Activated gamma-delta T cell treated with Interleukin-2 at 50 U/mL for 16 hours (primary cell): ENCODE measurements at regions not wholly inside any gene's neighbourhood (a gene's known extent, or its start where the extent isn't known, plus 50 kb on each side); places are given as distances from the start of the nearest gene placed in this dataset.
"Not testable (repeated sequence)": the region's sequence is repeated elsewhere in the genome, so short reads cannot be mapped to it uniquely, and the experiment has no call there.

Source experiments
- DNase-seq: peaks from one replicate; pipeline ENCODE4 v3.0.0-alpha.2; 2020

DNA sequence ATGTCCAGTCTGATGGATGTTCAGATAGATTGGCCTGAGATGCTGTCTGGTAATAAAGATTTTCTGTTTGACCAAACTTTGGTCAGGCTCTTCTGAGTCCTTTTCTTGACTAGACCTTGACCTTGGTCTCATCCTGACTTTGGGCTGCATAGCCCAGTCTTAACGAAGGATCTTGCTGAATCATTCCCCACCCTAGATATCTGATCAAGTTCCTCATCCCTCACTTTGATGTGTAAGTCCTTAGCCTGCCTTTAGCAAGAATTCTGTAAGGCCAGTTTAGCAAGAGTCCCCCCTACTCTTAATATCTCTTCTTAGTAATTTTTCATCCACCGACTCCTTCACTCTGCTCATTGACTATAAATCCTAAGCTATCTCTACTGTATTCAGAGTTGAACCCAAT is 244.4 kb upstream of the JADE1 start:
- no peak for DNase-seq

DNA sequence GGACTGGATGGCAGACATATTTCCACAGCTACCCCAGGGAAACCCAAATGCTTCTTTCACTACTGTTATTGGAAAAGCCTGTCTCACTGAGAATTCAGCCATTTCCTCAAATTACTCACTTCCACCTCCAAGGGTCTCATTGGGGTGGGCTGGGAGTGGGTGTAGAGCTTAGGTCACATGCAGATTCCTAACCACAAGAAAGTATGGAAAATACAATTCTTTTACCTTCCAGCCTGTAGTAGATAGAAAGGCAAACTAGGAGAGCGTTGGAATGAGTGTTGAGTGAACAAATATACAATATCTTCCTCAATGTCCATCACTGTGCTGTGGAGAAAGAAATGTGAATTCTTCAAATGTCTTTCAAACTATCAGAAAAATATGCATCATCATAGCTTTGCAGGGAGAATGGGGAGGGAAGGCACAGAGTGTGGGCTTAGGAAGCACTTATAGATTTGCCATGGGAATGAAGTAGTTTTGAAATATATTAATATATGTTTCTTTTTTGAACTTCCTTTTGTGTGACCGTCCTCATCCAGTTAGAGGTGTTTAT is 245.3 kb upstream of the JADE1 start:
- DNase-seq = no peak

DNA sequence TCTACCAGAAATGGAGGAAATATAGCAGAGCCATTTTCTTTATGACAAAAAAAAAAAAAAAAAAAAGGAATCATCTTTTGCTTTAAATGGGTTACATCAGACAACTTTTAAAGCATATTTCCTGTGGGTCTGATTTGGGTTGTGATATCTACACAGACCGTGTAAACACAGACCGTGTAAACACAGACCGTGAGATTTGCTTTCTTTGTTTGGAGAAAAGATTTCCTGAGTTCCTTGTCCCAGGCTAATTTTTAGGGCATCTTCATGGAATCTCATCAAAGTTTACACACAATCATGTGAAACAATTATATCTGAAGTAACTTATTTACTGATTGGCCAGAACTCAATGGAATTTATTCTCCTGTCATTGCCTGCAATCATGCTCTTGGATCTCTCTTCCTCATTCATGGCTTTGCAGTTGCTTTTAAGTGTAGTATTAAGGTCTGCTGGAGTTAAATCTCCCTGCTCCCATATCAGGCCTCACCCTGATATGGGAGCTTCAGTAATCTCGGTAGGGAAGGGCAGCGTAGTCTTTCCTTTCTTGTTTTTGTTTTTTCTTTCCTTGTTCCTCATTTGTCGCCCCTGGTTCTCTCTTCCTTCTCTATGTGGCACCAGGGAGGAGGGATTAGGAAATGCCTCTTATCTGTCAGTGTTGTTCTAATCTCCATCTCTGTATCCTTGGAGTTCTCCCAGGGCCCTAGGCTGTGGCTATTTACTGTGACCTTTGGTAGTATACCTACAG is 248.6 kb upstream of the JADE1 start:
- no peak for DNase-seq

DNA sequence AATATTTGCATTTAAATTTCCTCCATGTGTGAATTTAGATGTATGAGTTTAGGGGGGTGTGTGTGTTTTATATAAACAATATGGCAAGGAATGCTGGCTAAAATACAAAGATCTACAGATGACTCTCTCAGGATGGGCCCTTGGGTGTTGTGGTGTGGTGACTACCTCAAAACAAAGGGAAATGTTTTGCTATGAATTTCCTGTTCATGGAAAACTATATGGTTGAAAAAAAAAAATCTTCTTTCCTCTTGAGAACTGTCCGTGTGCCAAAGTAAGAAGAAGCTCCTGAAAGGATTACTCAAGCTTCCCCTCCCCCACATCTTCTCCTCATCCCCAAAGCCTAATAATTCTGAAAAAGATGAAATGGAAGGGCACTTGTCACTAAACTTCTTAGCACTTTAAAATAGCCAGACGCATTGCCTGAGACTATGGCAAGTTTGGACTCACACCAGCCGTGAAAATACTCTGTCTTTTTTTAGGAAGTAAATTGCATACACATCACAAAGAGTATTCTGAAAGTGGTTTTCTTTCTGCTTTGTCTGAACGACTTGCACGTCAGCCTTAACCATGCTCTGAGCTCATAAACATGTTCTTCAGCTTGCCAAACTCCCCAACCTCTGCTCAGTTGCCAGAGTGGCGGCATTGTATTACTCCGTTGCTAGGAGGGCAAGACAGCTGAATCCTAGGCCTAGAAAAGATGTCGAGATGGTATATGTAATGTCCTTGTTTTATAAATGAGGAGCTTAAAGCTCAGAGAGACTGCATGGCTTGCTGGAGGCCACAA is 250.4 kb upstream of the JADE1 start:
- DNase-seq = no peak

DNA sequence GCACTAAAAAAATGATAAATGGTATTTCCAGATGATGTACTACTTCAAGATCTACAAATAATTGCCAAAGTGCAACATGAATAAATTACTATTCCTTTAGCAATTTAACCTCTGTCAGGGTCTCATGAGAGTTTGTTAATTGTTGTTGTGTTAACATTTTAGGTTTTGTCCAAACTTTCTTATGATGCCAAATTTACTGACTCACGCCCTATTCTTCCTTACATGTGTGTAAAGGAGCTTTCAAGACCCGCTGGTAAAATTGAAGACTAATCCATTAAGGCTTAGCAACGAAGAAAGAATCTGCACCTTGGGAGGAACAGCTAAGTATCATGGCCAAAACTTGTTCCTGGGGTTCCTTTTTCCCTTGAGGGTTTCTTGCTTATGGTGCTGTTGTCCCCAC is 252.7 kb upstream of the JADE1 start:
- DNase-seq = no peak

DNA sequence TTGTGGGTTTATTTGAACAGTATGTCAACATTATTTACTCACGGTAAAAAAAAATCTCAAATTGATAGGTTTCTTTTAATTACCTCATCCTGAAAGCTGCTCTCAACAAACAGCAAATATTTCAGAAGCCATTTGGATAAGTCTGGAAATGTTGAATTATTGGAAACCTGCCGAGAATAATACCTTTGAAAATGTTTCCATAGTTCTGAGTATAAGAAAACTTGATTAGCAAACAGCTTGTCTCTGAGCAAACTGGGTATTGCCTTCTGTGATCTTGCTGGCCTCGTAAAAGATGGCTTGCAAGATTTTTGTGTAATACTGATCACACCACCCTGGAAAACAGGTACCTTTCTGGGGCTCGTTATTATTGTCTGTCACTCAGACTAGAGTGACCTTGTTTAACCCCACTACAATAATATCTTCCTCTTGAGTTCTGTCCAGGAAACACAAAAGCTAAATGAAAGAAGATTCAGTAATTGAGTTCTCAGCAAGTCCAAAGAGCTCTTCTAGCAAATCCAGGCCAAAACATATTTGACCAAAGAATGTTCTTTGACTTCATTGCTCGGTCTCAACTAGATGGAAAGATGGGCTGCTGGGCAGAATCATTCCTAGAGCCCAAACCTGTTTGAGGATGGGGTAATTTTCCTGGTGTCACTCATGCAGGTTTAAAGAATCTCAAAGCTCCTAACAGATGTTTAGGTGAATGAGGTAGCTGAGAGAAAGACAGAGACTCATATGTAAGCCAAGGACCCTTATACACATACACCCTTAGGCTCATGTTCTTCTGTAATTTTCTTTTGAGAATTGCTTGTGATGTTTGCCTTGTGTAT is 255.6 kb upstream of the JADE1 start:
- no peak for DNase-seq

DNA sequence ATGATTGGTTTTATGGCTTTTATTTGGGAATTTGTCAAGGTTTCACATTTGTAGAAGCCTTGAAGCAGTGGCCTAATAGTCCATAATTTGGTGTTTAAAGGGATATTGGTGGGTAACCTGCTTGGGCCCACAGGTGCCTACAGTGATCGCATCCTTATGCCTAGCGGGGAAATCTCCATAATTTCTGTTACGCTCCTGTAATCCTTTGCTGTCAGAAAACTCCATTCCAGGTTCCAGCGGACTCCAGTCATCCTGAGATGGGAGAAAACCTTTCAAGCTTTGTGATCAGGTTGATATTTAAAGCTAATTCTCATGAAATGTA is 257.0 kb upstream of the JADE1 start:
- no peak for DNase-seq

DNA sequence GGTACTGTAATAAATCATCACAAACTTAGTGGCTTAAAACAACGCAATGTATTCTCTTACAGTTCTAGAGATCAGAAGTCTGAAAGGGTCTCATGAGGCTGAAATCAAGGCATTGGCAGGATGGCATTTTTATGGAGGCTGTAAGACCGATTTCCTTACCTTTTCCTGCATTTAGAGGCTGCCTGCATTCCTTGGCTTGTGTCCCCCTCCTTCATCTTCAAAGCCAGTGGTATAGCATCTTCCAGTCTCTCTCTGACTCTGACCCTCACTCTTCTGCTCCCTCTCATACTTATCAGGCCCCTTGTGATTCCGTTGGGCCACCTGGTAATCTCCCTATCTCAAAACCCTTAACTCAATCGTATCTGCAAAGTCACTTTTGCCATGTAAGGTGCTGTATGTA is 258.2 kb upstream of the JADE1 start:
- DNase-seq = no peak

DNA sequence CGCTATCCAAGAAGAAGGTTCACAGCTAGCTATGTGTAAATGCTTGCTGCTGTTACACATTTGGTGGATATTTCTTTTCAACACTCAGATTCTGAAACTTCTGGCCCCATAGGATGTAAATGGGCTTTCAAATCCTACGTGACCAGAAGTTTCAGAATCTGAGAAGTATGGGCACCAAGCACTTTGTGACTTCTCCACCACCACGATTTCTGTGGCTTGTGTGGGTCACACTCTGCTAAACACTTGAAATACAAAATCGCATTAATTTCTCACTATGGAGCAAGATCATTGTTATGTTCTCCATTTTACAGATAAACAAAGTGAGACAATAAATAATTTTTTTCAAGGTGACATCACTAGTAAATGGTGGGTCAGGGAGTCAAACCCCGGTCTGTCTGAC is 259.4 kb upstream of the JADE1 start:
- no peak for DNase-seq

DNA sequence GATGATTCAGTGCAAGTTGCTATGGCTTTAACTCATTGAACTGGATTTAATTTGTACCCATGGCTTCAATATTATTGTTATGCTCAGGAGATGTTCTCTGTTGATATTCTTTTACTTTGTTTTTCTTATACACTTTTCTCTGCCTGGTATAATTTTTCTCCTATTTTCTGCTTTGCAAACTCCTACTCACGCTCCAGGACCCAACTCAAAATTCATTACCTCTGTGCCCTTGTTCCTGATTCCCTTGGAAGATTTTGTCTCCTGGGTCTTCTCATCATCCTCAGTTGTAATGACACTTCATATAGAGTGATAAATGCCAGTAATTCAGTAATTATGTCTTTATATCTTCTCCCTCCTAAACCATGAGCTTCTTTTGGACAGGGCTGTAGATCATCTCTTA is 259.9 kb upstream of the JADE1 start:
- DNase-seq = no peak

DNA sequence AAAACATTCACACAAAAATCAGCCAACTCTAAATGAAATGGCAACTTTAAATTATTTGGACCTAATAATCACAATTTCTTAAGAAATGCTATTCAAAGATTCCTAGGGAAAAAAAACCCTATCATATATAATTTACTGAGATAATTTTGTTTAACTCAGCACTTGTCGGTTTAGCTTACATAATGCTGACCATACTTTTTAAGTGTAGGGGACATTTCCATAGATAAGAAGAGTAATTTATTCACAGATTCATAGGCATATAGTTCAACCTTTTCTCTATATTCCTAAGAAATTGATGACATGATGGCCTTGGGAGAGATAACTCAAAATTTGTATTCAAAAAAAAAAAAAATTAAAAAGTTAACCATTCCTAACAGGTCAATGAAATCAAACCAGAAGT is 260.8 kb upstream of the PGRMC2 start:
- no peak for DNase-seq

DNA sequence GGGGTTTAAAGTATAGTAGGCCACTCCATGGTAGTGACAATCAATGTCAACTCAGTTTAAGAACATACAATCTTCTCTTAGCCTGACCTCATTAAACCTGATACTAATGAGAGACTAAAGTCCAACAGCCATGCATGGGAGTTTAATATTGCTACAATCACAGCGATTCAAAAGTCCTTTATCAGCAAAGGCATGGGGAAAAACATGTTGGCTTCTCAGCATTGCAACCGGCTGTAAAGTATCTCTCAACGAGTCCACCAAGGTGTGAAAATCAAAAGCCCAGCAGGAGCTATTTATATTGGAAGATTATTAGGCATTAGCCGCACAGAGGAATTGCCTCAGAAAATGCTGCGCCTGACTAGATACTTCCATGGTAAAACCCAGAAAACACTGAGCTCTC is 256.7 kb upstream of the PGRMC2 start:
- no peak for DNase-seq

DNA sequence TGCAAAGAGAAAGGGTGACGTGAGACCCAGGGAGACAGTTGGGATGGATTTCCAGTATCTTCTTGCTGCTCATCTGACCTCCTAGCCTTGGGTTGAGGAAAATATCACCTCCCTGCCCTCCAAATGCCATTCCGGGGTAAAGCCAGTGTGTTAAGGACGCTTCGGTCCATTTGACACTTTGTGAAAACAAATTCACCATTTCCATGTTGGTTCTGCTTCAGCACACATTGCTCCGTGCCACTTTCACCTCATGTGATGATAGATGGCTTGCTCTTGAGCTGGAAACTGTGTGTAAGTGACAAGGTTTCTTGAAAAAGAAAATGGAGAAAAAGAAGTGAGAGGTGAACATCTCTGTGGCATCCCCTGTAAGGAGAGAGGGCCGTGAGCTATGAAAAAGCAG is 256.1 kb upstream of the PGRMC2 start:
- DNase-seq = no peak

DNA sequence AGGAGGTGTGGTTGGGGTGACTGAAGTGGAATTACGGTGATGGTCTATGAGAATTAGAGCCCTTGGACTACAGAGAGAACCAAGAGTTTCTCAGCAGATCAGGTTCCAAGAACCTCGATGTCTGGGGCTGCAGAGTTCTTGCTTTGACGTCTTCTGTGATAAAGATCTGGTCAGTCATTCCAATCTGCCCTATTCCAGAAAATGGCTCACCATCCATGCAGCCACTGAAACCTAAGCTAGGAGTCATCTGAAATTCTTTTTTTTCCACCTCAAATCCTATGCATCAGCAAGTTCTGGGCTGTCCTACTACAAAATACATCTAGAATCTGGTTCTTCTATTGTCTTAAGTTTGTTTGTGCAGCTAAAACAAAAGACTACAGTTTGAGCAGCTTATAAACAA is 254.4 kb upstream of the PGRMC2 start:
- no peak for DNase-seq

DNA sequence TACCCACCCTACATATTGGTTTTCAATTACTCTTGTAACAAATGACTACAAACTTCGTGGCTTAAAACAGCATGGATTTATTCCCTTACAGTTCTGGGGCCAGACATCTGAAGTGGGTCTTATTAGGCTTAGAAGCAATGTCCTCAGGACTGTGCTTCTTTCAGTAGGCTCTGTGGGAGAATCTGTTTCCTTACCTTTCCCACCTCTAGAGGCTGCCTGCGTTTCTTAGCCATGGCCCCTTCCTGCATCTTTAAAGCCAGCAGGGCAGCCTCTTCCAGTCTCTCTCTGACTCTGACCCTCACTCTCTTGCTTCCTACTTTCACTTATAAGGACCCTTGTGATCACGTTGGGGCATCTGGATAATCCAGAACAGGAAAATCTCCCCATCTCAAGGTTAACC is 252.5 kb upstream of the PGRMC2 start:
- no peak for DNase-seq

DNA sequence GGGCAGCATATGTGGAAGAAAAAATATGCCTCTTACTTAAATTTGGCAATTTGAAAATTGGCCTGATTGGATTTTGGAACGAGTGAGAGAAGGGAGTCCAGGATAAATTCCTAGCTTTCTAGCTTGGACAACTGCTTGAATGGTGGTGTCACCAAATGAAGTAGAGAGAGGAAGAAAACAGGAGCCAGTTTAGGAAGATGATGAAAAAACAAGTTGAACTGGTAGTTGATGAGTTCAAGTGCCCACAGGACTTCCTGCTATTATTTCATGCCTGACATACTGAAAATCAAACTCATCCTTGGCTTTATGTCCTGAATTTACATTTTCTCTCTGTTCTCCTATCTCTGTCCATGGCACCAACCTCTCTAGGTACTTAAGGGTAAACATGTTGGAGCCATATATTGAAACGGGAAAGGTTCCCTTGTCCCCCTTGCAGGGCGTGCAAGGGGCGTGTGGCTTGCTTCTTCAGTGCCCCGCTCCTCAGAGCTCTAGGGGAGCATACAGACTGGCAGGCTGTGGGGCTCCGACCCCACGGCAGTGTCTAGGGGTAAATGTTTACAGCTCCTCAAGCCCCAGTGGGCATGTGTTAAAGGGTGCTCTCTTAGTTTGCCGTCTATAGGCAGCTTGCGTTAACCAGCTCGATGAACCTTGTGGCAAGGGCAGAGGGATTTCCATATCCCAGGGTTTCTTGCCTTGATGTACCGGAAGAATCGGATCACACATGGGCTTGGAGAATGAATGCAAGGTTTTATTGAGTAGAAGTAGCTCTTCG is 250.7 kb upstream of the PGRMC2 start:
- no peak for DNase-seq

DNA sequence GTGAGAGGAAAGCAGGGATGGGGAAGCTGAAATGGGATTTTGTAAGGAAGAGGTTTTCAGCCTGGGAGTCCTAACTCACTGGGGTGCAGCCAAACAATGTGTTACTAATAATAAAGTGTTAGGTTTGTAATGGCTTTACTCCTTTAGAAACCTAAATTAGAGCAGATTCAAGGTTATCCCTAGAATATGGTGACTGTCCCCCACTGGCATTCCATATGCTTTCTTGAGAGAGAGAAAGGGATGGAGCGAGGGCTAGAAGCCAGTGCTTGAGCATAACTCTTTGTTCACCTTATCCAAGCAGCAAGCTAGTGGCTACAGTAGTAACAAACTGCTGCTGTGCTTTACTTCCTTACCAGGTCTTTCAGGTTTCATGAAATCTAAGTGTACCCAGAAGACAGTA is 249.1 kb upstream of the PGRMC2 start:
- DNase-seq = no peak

DNA sequence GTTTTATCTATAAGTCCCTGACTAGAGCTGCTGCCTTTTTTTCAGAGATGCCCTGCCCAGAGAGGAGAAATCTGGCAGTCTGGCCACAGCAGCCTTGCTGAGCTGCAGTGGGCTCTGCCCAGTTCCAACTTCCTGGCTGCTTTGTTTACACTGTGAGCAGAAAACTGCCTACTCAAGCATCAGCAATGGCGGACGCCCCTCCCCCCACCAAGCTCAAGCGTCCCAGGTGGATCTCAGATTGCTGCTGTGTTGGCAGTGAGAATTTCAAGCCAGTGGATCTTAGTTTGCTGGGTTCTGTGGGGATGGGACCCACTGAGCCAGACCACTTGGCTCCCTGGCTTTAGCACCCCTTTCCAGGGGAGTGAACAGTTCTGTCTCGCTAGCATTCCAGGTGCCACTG is 247.9 kb upstream of the PGRMC2 start:
- not testable (repeated sequence) for DNase-seq

DNA sequence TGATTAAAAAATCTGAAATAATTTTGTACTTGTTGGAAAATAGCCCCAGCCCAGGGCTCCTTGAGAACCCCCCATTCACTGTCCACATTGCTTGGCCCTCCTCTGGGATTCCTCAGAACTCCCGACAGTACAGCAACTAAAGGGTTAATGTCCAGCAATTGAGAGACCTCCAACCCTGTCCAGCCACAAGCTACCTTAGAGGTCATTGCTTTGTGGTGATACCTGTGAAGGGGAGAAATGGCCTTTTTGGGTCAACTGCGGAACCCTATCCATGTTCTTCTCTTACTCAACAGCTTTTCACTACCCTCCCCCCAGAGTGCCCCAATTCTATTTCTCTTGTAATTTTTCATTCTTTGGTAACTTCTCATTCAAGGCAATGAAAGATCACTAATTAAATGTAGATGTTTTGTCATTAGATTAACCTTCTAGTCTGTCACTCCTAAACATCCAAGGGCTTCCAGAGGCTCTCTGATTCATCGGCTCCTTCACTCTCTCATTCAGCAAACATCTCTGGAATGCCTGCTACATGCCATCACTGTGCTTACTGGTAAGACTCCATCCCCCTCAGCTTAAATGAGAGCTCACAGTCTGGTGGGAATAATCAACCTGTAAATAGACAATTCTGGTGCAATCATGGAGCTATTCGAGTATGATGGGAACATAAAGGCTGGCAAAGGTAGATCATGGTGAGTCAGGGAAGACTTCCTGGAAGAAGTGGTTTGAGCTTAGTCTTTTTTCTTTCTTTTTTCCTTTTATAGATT is 241.4 kb upstream of the PGRMC2 start:
- no peak for DNase-seq

DNA sequence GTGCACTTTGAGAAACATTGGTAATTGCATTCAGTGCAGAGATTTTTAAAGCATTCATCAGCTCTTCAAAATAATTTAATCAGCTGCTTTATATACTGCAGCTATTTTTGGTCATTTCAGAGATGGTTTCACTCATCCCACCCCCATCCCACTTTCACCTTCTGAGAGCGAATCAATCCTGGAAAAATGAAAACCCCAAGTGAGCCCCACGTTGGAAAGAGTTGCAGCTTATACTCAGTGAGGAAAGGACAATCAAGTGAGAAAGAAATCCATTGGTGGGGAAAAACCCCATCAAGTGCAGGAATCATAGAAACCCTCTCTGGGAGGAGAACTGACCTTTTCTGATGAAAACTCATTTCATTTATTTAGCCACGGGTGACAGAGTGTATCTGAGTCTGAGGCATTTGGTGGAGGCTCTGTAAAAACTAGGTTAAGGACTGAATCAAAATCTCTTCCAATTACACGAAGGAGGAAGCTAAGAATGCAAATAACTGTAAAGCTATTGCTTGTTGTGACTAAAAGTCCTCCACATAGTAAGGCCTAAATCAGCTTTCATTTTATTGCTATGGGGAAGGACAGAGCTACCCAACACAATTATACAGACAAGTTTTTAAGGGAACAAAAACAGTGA is 240.4 kb upstream of the PGRMC2 start:
- DNase-seq = no peak

DNA sequence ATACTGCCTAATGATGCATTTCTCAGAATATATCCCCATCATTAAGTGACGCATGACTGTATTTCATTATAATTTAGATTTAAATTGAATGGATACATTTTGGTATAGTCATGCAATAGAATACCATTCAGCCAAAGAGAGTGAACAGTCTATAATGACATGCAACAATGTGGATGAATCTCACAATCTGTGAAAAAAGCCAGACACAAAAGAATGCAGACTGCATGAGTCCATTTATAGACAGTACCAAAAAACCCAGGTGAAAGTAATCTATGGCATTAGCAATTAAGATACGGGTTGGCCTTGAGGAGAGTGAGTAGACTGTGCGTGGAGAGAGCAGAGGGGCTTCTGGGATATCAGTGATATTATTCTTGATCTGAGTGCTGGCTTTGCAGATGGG is 239.7 kb upstream of the PGRMC2 start:
- no peak for DNase-seq
